AG09309 (cell line): ENCODE measurements at regions not wholly inside any gene's neighbourhood (a gene's known extent, or its start where the extent isn't known, plus 50 kb on each side); places are given as distances from the start of the nearest gene placed in this dataset.

Experiments
- DNase-seq: peaks from one replicate; pipeline ENCODE4 v3.0.0-alpha.2; 2010; ENCODE audit warnings: low read depth
- H3K4me3 ChIP-seq: 2 replicates; pipeline ENCODE4 v1.5.1; 2011; ENCODE audit warnings: mild to moderate bottlenecking, low read depth, low read length, moderate library complexity; ENCODE audit not compliant: control insufficient read depth
- CTCF ChIP-seq: IDR thresholded peaks from 2 replicates; pipeline ENCODE4 v1.5.1; 2011; ENCODE audit warnings: mild to moderate bottlenecking, low read depth, low read length, inconsistent platforms; ENCODE audit not compliant: insufficient read depth, control insufficient read depth; ENCODE audit errors: missing control alignments

GRCh38 chr2:12434630-12435098, 282.1 kb upstream of the TRIB2 start:
- DNase-seq = no peak
- no peak for TF ChIP-seq CTCF
- no peak overlapping the region for H3K4me3 ChIP-seq

- TF ChIP-seq CTCF = no peak
- no peak overlapping the region for H3K4me3 ChIP-seq
- DNase-seq = no peak
Observed at GRCh38 chr2:12435430-12436222, 281.1 kb upstream of the TRIB2 start.

- TF ChIP-seq CTCF = no peak
- no peak for DNase-seq
- H3K4me3 ChIP-seq = no peak overlapping the region
Observed at GRCh38 chr2:12436483-12436882, 280.3 kb upstream of the TRIB2 start.

GRCh38 chr2:12436935-12437561, 279.7 kb upstream of the TRIB2 start:
- no peak for DNase-seq
- no peak for TF ChIP-seq CTCF
- H3K4me3 ChIP-seq = no peak overlapping the region

DNA sequence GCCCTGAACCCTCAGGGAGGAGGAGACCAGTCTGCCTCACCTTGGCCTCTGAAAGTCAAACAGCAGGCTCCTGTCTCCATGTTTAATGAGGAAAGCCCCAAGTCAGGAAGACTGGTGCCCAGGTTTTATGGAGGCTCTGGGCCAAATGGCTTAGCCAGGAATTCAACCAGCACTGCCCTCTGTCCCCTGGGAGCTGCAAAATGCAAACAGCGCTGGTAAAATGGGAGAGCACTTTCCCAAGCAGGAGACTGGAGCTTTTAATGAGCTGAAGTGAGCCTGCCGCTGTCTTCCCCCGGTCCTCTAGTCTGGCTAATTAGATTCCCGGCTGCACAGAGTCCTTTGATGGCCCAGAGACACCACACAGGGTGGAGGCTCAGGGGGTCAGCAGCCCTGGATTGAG, 276.0 kb upstream of the TRIB2 start:
- no peak for TF ChIP-seq CTCF
- no peak overlapping the region for H3K4me3 ChIP-seq
- no peak for DNase-seq

DNA sequence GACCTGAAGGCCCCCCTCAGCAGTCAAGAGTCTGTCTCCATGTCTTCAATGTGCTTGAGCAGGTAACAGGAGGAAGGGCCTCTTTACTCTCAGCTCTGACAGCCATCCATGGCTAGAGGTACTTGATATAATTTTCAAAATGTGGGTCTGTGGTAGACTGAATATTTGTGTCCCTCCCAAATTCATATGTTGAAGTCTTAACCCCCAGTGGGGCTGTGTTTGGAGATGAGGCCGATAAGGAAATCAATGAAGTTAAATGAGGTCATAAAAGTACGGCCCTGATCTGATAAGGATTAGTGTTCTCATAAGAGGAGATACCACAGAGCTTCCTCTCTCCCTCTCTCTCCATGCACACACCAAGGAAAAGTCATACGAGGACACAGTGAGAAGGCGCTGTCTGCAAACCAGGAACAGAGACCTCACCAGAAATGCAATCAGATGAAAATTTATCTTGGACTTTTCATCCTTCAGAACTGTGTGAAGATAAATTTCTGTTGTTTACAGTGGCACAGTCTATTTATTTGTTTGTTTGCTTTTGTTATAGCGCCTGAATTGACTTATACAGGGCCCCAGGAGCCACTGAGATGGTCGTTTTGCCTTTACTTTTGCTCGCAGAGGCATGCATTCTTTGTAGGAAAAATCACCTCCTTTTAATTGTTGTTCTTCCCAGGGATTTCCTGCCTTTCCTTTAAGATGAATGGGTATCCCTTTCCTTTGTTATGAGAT, 274.8 kb upstream of the TRIB2 start:
- no peak for TF ChIP-seq CTCF
- H3K4me3 ChIP-seq = no peak overlapping the region
- DNase-seq = no peak
